Mucosa of rectum (tissue), 2 donors: ENCODE measurements at regions not wholly inside any gene's neighbourhood (a gene's known extent, or its start where the extent isn't known, plus 50 kb on each side); places are given as distances from the start of the nearest gene placed in this dataset.

Experiments used
- H3K27ac ChIP-seq, 2 donors: one replicate each; pipeline ENCODE4 v1.7.0; 2013; ENCODE audit warnings: inconsistent platforms in 2 of 2, low read depth in 2 of 2, low read length in 2 of 2
- H3K27me3 ChIP-seq, 2 donors: one replicate each; pipeline ENCODE4 v1.7.0; 2013; ENCODE audit warnings: low read length in 2 of 2; ENCODE audit not compliant: control insufficient read depth in 2 of 2, insufficient read depth in 2 of 2
- H3K36me3 ChIP-seq, 2 donors: one replicate each; pipeline ENCODE4 v1.7.0; 2013; ENCODE audit warnings: low read length in 2 of 2; ENCODE audit not compliant: control insufficient read depth in 2 of 2, insufficient read depth in 2 of 2
- H3K4me1 ChIP-seq, 2 donors: one replicate each; pipeline ENCODE4 v1.7.0; 2013; ENCODE audit warnings: low read length in 2 of 2, mild to moderate bottlenecking in 1 of 2; ENCODE audit not compliant: control insufficient read depth in 2 of 2, insufficient read depth in 2 of 2
- H3K4me3 ChIP-seq, 2 donors: one replicate each; pipeline ENCODE4 v1.7.0; 2013; ENCODE audit warnings: low read length in 2 of 2
- H3K9ac ChIP-seq, 2 donors: one replicate each; pipeline ENCODE4 v1.7.0; 2013; ENCODE audit warnings: low read length in 2 of 2, low read depth in 1 of 2, mild to moderate bottlenecking in 1 of 2
- H3K9me3 ChIP-seq, 2 donors: one replicate each; pipeline ENCODE4 v1.7.0; 2013; ENCODE audit warnings: low read length in 2 of 2; ENCODE audit not compliant: control insufficient read depth in 2 of 2
- donor health status: healthy.
- donor health status: Normal muscosa, but diverticular disease.

GRCh38 chr5:173443971-173444370 is 115.8 kb upstream of the STC2 start:
- no peak overlapping the region for H3K27ac ChIP-seq
- no peaks in the 10 kb centered on the region for H3K27me3 ChIP-seq
- no peaks in the 10 kb centered on the region for H3K4me1 ChIP-seq
- H3K4me3 ChIP-seq, result no peak overlapping the region
- H3K36me3 ChIP-seq, result no peaks in the 10 kb centered on the region
- no peaks in the 10 kb centered on the region for H3K9me3 ChIP-seq
- no peak overlapping the region for H3K9ac ChIP-seq

DNA sequence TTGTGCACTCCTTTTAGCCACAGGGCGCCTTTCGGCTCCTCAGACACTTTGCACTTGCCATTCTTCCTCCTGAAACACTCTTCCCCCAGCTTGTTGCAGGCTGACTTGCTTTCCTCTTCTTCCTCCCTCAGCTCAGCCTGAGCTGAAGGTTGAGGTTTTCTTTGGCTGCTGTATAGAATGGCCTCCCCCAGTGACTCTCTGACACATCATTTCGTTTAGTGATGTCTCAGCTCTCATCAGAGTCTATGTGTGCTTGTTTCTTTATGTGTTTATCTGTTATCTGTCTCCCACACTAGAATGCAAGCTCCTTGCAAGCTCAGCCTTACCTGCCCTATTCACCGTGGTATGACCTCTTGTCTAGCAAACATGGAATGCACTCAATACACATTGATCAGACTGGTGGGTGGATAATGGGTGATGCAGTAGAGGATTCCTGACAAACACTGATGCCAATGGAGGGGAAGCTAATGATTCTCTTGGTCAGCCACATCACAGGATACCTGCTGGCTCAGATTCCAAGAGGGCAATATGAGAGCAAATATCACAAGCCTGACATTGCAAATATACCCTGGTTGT is 112.9 kb upstream of the STC2 start:
- no peak overlapping the region for H3K4me3 ChIP-seq
- no peaks in the 10 kb centered on the region for H3K9me3 ChIP-seq
- H3K27ac ChIP-seq, result no peak overlapping the region
- H3K4me1 ChIP-seq, result no peaks in the 10 kb centered on the region
- H3K9ac ChIP-seq, result no peak overlapping the region
- no peaks in the 10 kb centered on the region for H3K27me3 ChIP-seq
- no peaks in the 10 kb centered on the region for H3K36me3 ChIP-seq

- no peak overlapping the region for H3K27ac ChIP-seq
- no peaks in the 10 kb centered on the region for H3K27me3 ChIP-seq
- no peaks in the 10 kb centered on the region for H3K36me3 ChIP-seq
- H3K4me3 ChIP-seq, result no peak overlapping the region
- H3K9ac ChIP-seq, result no peak overlapping the region
- H3K4me1 ChIP-seq, result no peaks in the 10 kb centered on the region
- no peaks in the 10 kb centered on the region for H3K9me3 ChIP-seq
Measured at GRCh38 chr5:173438951-173439350, 110.7 kb upstream of the STC2 start.

- no peak overlapping the region for H3K9ac ChIP-seq
- no peaks in the 10 kb centered on the region for H3K27me3 ChIP-seq
- no peaks in the 10 kb centered on the region for H3K36me3 ChIP-seq
- H3K4me1 ChIP-seq, result no peaks in the 10 kb centered on the region
- H3K27ac ChIP-seq, result no peak overlapping the region
- H3K9me3 ChIP-seq, result no peaks in the 10 kb centered on the region
- no peak overlapping the region for H3K4me3 ChIP-seq
Measured at GRCh38 chr5:173435447-173435846, 107.2 kb upstream of the STC2 start.

GRCh38 chr5:173434270-173434669 is 106.1 kb upstream of the STC2 start:
- Histone ChIP-seq H3K27me3 (no peaks in the 10 kb centered on the region), H3K36me3 (no peaks in the 10 kb centered on the region), H3K9ac (no peak overlapping the region), H3K4me3 (no peak overlapping the region), H3K4me1 (no peaks in the 10 kb centered on the region), H3K27ac (no peak overlapping the region), H3K9me3 (no peaks in the 10 kb centered on the region)

GRCh38 chr5:173430394-173430793 is 102.2 kb upstream of the STC2 start:
- no peak overlapping the region for H3K4me3 ChIP-seq
- no peaks in the 10 kb centered on the region for H3K9me3 ChIP-seq

DNA sequence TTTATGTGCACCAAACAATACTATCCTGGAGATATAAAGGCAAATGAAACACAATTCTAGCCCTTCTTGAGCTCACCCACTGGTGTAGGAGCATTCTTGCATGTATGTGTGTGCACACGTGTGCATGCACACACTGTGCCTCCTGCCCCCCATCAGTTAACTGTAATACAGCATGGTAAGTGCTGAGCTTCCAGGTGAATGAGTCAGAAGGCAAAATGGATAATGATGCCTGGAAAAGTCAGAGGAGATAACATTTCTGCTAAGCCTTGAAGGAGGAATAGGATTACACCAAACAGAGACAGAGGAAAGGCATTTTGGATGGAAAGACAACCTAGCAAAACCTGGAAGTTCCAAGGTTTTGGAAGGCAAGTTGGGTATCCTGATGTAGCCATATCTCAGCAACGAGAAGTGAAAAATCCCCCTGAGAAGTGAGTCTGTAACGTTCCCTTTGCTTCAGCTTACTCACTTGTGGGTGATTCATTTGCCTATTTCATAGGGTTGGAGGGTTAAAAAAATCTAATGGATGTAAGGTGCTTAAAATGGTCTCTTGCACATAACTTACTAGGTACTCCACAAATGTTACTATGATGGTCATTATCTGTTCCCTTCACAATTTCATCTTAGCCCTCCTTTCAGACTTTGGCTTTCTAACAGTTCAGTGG is 101.4 kb upstream of the STC2 start:
- H3K27ac ChIP-seq, result no peak overlapping the region
- H3K36me3 ChIP-seq, result no peaks in the 10 kb centered on the region
- no peak overlapping the region for H3K9ac ChIP-seq
- no peaks in the 10 kb centered on the region for H3K27me3 ChIP-seq
- H3K4me1 ChIP-seq, result no peaks in the 10 kb centered on the region
- H3K4me3 ChIP-seq, result no peak overlapping the region
- no peaks in the 10 kb centered on the region for H3K9me3 ChIP-seq

More at GRCh38 chr5:173430394-173430793, 102.2 kb upstream of the STC2 start:
- Histone ChIP-seq H3K9ac (no peak overlapping the region), H3K4me1 (no peaks in the 10 kb centered on the region), H3K27me3 (no peaks in the 10 kb centered on the region), H3K27ac (no peak overlapping the region), H3K36me3 (no peaks in the 10 kb centered on the region)

- no peaks in the 10 kb centered on the region for H3K27me3 ChIP-seq
- H3K36me3 ChIP-seq, result no peaks in the 10 kb centered on the region
- no peak overlapping the region for H3K4me3 ChIP-seq
- no peaks in the 10 kb centered on the region for H3K9me3 ChIP-seq
- H3K27ac ChIP-seq, result no peak overlapping the region
- no peak overlapping the region for H3K9ac ChIP-seq
- no peaks in the 10 kb centered on the region for H3K4me1 ChIP-seq
Measured at GRCh38 chr5:173423452-173424117, 95.4 kb upstream of the STC2 start.

DNA sequence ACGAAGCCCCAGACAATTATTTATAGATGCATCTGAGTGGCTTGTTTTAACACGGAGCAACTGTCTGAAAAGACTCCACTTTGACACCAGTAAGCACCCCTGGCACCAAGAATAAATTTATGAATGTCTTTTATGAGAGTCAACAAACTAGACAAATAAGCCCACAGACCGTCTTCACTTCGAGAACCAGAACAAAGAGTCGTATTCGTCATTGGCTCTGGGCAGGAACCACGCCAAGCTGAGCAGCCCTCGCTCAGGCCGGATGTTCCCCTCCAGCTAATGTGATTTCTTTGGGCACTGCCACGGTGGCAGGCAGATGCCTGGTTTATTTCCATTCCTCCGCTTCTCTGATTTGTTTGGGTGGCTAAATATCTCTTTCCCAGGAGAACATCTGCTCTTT is 91.9 kb upstream of the STC2 start:
- no peaks in the 10 kb centered on the region for H3K36me3 ChIP-seq
- H3K9ac ChIP-seq, result no peak overlapping the region
- H3K27ac ChIP-seq, result no peak overlapping the region
- H3K4me3 ChIP-seq, result no peak overlapping the region
- no peaks in the 10 kb centered on the region for H3K9me3 ChIP-seq
- H3K27me3 ChIP-seq, result no peaks in the 10 kb centered on the region
- H3K4me1 ChIP-seq, result no peaks in the 10 kb centered on the region

GRCh38 chr5:173413471-173413982 is 85.3 kb upstream of the STC2 start:
- no peaks in the 10 kb centered on the region for H3K4me1 ChIP-seq
- H3K9ac ChIP-seq, result no peak overlapping the region
- no peaks in the 10 kb centered on the region for H3K27me3 ChIP-seq
- H3K9me3 ChIP-seq, result no peaks in the 10 kb centered on the region
- H3K4me3 ChIP-seq, result no peak overlapping the region
- H3K36me3 ChIP-seq, result no peaks in the 10 kb centered on the region
- no peak overlapping the region for H3K27ac ChIP-seq
